Suprapubic skin (tissue), 4 donors: ENCODE measurements at regions not wholly inside any gene's neighbourhood (a gene's known extent, or its start where the extent isn't known, plus 50 kb on each side); places are given as distances from the start of the nearest gene placed in this dataset.

ENCODE experiments used
- DNase-seq, 2 donors: peaks; one replicate each; pipeline ENCODE4 v3.0.0-alpha.2; 2019; ENCODE audit warnings: low spot score in 2 of 2
- H3K27ac ChIP-seq: fragments of 200-600 bp; sonication (generic); one replicate; pipeline ENCODE4 v1.5.1; 2019
- H3K27me3 ChIP-seq: fragments of 200-600 bp; sonication (generic); one replicate; pipeline ENCODE4 v1.5.1; 2019
- H3K36me3 ChIP-seq: fragments of 200-600 bp; sonication (generic); one replicate; pipeline ENCODE4 v1.5.1; 2019
- H3K4me1 ChIP-seq: fragments of 200-600 bp; sonication (generic); one replicate; pipeline ENCODE4 v1.5.1; 2019
- H3K4me3 ChIP-seq: fragments of 200-600 bp; sonication (generic); one replicate; pipeline ENCODE4 v1.5.1; 2019; ENCODE audit warnings: mild to moderate bottlenecking
- H3K9me3 ChIP-seq: fragments of 200-600 bp; sonication (generic); one replicate; pipeline ENCODE4 v1.5.1; 2019
- CTCF ChIP-seq, 2 donors: fragments of 200-600 bp in 1 of 2; fragments of 450-650 bp in 1 of 2; sonication (generic) in 1 of 2; IDR thresholded peaks; one replicate each; pipeline ENCODE4 v1.5.1; 2016 to 2019; ENCODE audit warnings: antibody characterized with exemption in 2 of 2, mild to moderate bottlenecking in 1 of 2, moderate library complexity in 1 of 2
- EP300 ChIP-seq: sonication (generic); formaldehyde crosslinking; IDR thresholded peaks from one replicate; pipeline ENCODE4 v1.6.1; 2017; ENCODE audit warnings: antibody characterized with exemption
- POLR2A ChIP-seq, 2 donors: fragments of 450-650 bp; IDR thresholded peaks; one replicate each; pipeline ENCODE4 v1.6.1; 2017; ENCODE audit warnings: antibody characterized with exemption in 2 of 2, mild to moderate bottlenecking in 2 of 2, moderate library complexity in 2 of 2
- POLR2AphosphoS5 ChIP-seq, 3 donors: sonication (generic); formaldehyde crosslinking; IDR thresholded peaks; one replicate each; pipeline ENCODE4 v1.6.1; 2017; ENCODE audit warnings: antibody characterized with exemption in 3 of 3
- WGBS: methylation state at CpG from one replicate; pipeline ENCODE4 v1.1.5; 2018; 5-methylcytosine and 5-hydroxymethylcytosine counted together

GRCh38 chr3:70647094-70647493, 334.7 kb upstream of the MDFIC2 start:
- TF ChIP-seq POLR2AphosphoS5 (IDR thresholded peaks at IDR 0.05) (no peak), CTCF (IDR thresholded peaks at IDR 0.05) (no peak), POLR2A (IDR thresholded peaks at IDR 0.05) (no peak), EP300 (no peak)
- WGBS = 43% methylated on average over 2 of the region's 2 CpGs

GRCh38 chr3:70646635-70647034, 334.2 kb upstream of the MDFIC2 start:
- TF ChIP-seq POLR2AphosphoS5 (IDR thresholded peaks at IDR 0.05) (no peak), POLR2A (IDR thresholded peaks at IDR 0.05) (no peak), CTCF (IDR thresholded peaks at IDR 0.05) (no peak), EP300 (no peak)
- Histone ChIP-seq H3K4me1 (no peaks in the 10 kb centered on the region), H3K4me3 (no peak overlapping the region), H3K36me3 (no peaks in the 10 kb centered on the region), H3K27me3 (no peaks in the 10 kb centered on the region), H3K27ac (no peak overlapping the region), H3K9me3 (no peaks in the 10 kb centered on the region)
- no peak for DNase-seq

More at GRCh38 chr3:70647094-70647493, 334.7 kb upstream of the MDFIC2 start:
- no peak for DNase-seq
- Histone ChIP-seq H3K36me3 (no peaks in the 10 kb centered on the region), H3K4me3 (no peak overlapping the region), H3K27ac (peak overlapping the region; percentile 43), H3K27me3 (no peaks in the 10 kb centered on the region), H3K4me1 (no peaks in the 10 kb centered on the region), H3K9me3 (no peaks in the 10 kb centered on the region)

GRCh38 chr3:70640481-70640880, 328.0 kb upstream of the MDFIC2 start:
- H3K9me3 ChIP-seq = no peaks in the 10 kb centered on the region
- no peak overlapping the region for H3K27ac ChIP-seq
- H3K4me1 ChIP-seq = no peaks in the 10 kb centered on the region
- TF ChIP-seq POLR2A (IDR thresholded peaks at IDR 0.05) = no peak
- no peak for TF ChIP-seq POLR2AphosphoS5 (IDR thresholded peaks at IDR 0.05)
- TF ChIP-seq EP300 = no peak
- TF ChIP-seq CTCF (IDR thresholded peaks at IDR 0.05) = no peak
- no peaks in the 10 kb centered on the region for H3K36me3 ChIP-seq
- H3K27me3 ChIP-seq = no peaks in the 10 kb centered on the region
- DNase-seq = no peak
- H3K4me3 ChIP-seq = no peak overlapping the region

GRCh38 chr3:70635301-70635700, 322.9 kb upstream of the MDFIC2 start:
- H3K27me3 ChIP-seq = no peaks in the 10 kb centered on the region
- DNase-seq = no peak
- no peak overlapping the region for H3K27ac ChIP-seq
- no peak overlapping the region for H3K4me3 ChIP-seq
- TF ChIP-seq EP300 (no peak), POLR2A (IDR thresholded peaks at IDR 0.05) (no peak), POLR2AphosphoS5 (IDR thresholded peaks at IDR 0.05) (no peak), CTCF (IDR thresholded peaks at IDR 0.05) (no peak)
- no peaks in the 10 kb centered on the region for H3K4me1 ChIP-seq
- no peaks in the 10 kb centered on the region for H3K36me3 ChIP-seq
- WGBS = 49% methylated on average over 2 of the region's 2 CpGs
- no peaks in the 10 kb centered on the region for H3K9me3 ChIP-seq

- Histone ChIP-seq H3K4me1 (no peaks in the 10 kb centered on the region), H3K4me3 (no peak overlapping the region), H3K27me3 (peaks cover 2% of the 10 kb centered on the region), H3K9me3 (no peaks in the 10 kb centered on the region), H3K36me3 (no peaks in the 10 kb centered on the region), H3K27ac (no peak overlapping the region)
- TF ChIP-seq CTCF (IDR thresholded peaks at IDR 0.05) = no peak
- TF ChIP-seq POLR2AphosphoS5 (IDR thresholded peaks at IDR 0.05) = no peak
- TF ChIP-seq POLR2A (IDR thresholded peaks at IDR 0.05) = no peak
- no peak for TF ChIP-seq EP300
- no peak for DNase-seq
- WGBS = 73% methylated on average over 4 of the region's 4 CpGs
Measured at GRCh38 chr3:70631716-70632307, 319.4 kb upstream of the MDFIC2 start.
